Endodermal cell (in vitro differentiated cells): ENCODE measurements at regions not wholly inside any gene's neighbourhood (a gene's known extent, or its start where the extent isn't known, plus 50 kb on each side); places are given as distances from the start of the nearest gene placed in this dataset.

ENCODE experiments used
- DNase-seq: peaks from one replicate; pipeline ENCODE4 v3.0.0-alpha.2; 2017
- H3K27ac ChIP-seq: 2 replicates; pipeline ENCODE4 v1.5.1; 2013; ENCODE audit warnings: mild to moderate bottlenecking, low read depth, low read length, moderate library complexity
- H3K27me3 ChIP-seq: 2 replicates; pipeline ENCODE4 v1.6.1; 2013; ENCODE audit warnings: mild to moderate bottlenecking, low read length, moderate library complexity; ENCODE audit not compliant: insufficient read depth, control insufficient read depth, poor library complexity, severe bottlenecking
- H3K36me3 ChIP-seq: 2 replicates; pipeline ENCODE4 v1.7.0; 2013; ENCODE audit warnings: mild to moderate bottlenecking, low read length, moderate library complexity; ENCODE audit not compliant: control insufficient read depth, insufficient read depth
- H3K4me1 ChIP-seq: one replicate; pipeline ENCODE4 v1.7.0; 2013; ENCODE audit warnings: low read length; ENCODE audit not compliant: control insufficient read depth, insufficient read depth
- H3K4me3 ChIP-seq: 2 replicates; pipeline ENCODE4 v1.5.1; 2013; ENCODE audit warnings: mild to moderate bottlenecking, low read length, moderate library complexity
- H3K9ac ChIP-seq: 2 replicates; pipeline ENCODE4 v1.6.1; 2013; ENCODE audit warnings: mild to moderate bottlenecking, low read length, moderate library complexity; ENCODE audit not compliant: poor library complexity, severe bottlenecking; ENCODE audit errors: extremely low read depth
- H3K9me3 ChIP-seq: 2 replicates; pipeline ENCODE4 v1.6.1; 2013; ENCODE audit warnings: mild to moderate bottlenecking, low read length, moderate library complexity; ENCODE audit not compliant: control insufficient read depth
- H3K27ac Mint-ChIP-seq: 2 replicates; pipeline ENCODE4 v1.8.0; 2020; ENCODE audit warnings: mixed read lengths
- H3K27me3 Mint-ChIP-seq: 2 replicates; pipeline ENCODE4 v1.8.0; 2021; ENCODE audit warnings: mild to moderate bottlenecking, mixed read lengths; ENCODE audit not compliant: insufficient read depth
- H3K36me3 Mint-ChIP-seq: 2 replicates; pipeline ENCODE4 v1.8.0; 2020; ENCODE audit warnings: low read depth, mixed read lengths
- H3K4me1 Mint-ChIP-seq: 2 replicates; pipeline ENCODE4 v1.8.0; 2020; ENCODE audit warnings: mixed read lengths
- H3K4me3 Mint-ChIP-seq: 2 replicates; pipeline ENCODE4 v1.8.0; 2020; ENCODE audit warnings: mild to moderate bottlenecking, moderate library complexity, mixed read lengths
- H3K9me3 Mint-ChIP-seq: 2 replicates; pipeline ENCODE4 v1.8.0; 2020; ENCODE audit warnings: mild to moderate bottlenecking, mixed read lengths
- CTCF ChIP-seq: fragments of 200-600 bp; sonication (generic); conservative IDR thresholded peaks from 2 replicates; pipeline ENCODE4 v1.5.0; 2021; ENCODE audit warnings: antibody characterized with exemption, mild to moderate bottlenecking
- WGBS, 2 experiments: methylation state at CpG; one replicate each; pipeline versions ENCODE4 v1.1.5 to v1.1.7; 2013; ENCODE audit warnings: missing lambda C conversion rate in 2 of 2, mixed read lengths in 1 of 2; ENCODE audit not compliant: insufficient coverage in 1 of 2, insufficient read length in 1 of 2; 5-methylcytosine and 5-hydroxymethylcytosine counted together

- TF ChIP-seq CTCF, result no peak
- H3K9me3 ChIP-seq, result no peaks in the 10 kb centered on the region
- Mint-ChIP-seq H3K9me3 (no peaks in the 10 kb centered on the region), H3K4me1 (no peaks in the 10 kb centered on the region), H3K27me3 (no peaks in the 10 kb centered on the region), H3K27ac (no peak overlapping the region), H3K36me3 (no peaks in the 10 kb centered on the region), H3K4me3 (no peak overlapping the region)
- no peaks in the 10 kb centered on the region for H3K4me1 ChIP-seq
- H3K36me3 ChIP-seq, result no peaks in the 10 kb centered on the region
- H3K4me3 ChIP-seq, result no peak overlapping the region
- no peak for DNase-seq
- 90% methylated on average over 1 of the region's 1 CpG for WGBS, 2 experiments
- H3K27ac ChIP-seq, result no peak overlapping the region
- no peaks in the 10 kb centered on the region for H3K27me3 ChIP-seq
- no peak overlapping the region for H3K9ac ChIP-seq
These were observed 206.6 kb upstream of the PPP2R3A start for GRCh38 chr3:135758961-135759360.

GRCh38 chr3:135759651-135760050 is 205.9 kb upstream of the PPP2R3A start:
- no peaks in the 10 kb centered on the region for H3K36me3 ChIP-seq
- 89 to 100% methylated on average over 3 of the region's 3 CpGs for WGBS, 2 experiments
- Mint-ChIP-seq H3K27ac (no peak overlapping the region), H3K27me3 (no peaks in the 10 kb centered on the region), H3K9me3 (no peaks in the 10 kb centered on the region), H3K4me1 (no peaks in the 10 kb centered on the region), H3K36me3 (no peaks in the 10 kb centered on the region), H3K4me3 (no peak overlapping the region)
- H3K4me3 ChIP-seq, result no peak overlapping the region
- no peaks in the 10 kb centered on the region for H3K27me3 ChIP-seq
- no peak for TF ChIP-seq CTCF
- H3K9ac ChIP-seq, result no peak overlapping the region
- no peaks in the 10 kb centered on the region for H3K9me3 ChIP-seq
- H3K27ac ChIP-seq, result no peak overlapping the region
- no peaks in the 10 kb centered on the region for H3K4me1 ChIP-seq
- no peak for DNase-seq

GRCh38 chr3:135760581-135760980 is 204.9 kb upstream of the PPP2R3A start:
- H3K27me3 ChIP-seq, result no peaks in the 10 kb centered on the region
- H3K36me3 ChIP-seq, result no peaks in the 10 kb centered on the region
- H3K9me3 ChIP-seq, result no peaks in the 10 kb centered on the region
- DNase-seq, result no peak
- TF ChIP-seq CTCF, result no peak
- no peaks in the 10 kb centered on the region for H3K27me3 Mint-ChIP-seq
- WGBS, 2 experiments, result 79 to 87% methylated on average over 2 to 3 of the region's 3 CpGs
- H3K4me1 Mint-ChIP-seq, result no peaks in the 10 kb centered on the region
- H3K4me3 Mint-ChIP-seq, result no peak overlapping the region
- peaks cover 8% of the 10 kb centered on the region for H3K9me3 Mint-ChIP-seq
- no peak overlapping the region for H3K4me3 ChIP-seq
- no peaks in the 10 kb centered on the region for H3K36me3 Mint-ChIP-seq
- no peak overlapping the region for H3K27ac ChIP-seq
- H3K4me1 ChIP-seq, result no peaks in the 10 kb centered on the region
- no peak overlapping the region for H3K9ac ChIP-seq
- H3K27ac Mint-ChIP-seq, result no peak overlapping the region
